Hepatic stellate cell (primary cell): ENCODE measurements at regions not wholly inside any gene's neighbourhood (a gene's known extent, or its start where the extent isn't known, plus 50 kb on each side); places are given as distances from the start of the nearest gene placed in this dataset.
"Not testable (repeated sequence)": the region's sequence is repeated elsewhere in the genome, so short reads cannot be mapped to it uniquely, and the experiment has no call there.

Experiments used
- DNase-seq: peaks from one replicate; pipeline ENCODE4 v3.0.0; 2011; ENCODE audit warnings: low spot score

DNA sequence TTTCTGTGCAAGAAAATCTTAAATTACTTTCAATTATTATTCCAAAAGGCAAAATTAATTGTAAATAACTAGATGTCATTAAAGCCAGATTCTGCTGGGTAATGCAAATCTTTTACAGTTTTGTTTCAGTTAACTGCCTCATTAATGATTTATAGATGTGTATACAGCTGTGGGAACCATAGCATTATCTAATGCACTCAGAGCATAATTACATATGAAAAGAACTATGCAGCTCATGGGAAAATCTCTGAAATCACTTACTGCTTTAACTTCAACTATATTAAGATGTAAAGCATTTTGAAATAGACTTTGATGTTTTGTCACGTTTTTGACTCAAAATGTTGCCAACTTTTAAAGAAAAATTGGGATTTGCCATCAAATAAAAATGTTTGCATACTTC is 630.3 kb upstream of the KLHL4 start:
- DNase-seq, result no peak

DNA sequence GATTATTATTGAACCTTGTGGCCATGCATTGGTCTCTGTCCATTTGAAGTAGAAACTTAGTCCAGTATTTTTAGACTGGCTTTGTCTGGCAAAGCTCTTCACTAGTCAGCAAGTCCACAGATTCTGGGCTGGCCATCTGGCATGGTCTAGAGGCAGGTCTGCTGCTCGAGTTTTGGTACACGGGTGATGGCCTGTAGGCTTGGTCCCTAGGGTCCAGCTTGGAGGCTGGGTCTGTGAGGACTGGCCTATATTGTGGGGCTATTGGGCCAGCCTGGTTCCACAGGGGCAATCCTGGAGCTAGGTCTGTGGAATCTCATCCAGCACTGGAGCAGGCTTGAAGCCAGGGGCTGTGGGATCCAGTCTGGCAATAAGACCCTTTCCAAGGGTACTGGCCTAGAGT is 607.6 kb upstream of the KLHL4 start:
- no peak for DNase-seq

DNA sequence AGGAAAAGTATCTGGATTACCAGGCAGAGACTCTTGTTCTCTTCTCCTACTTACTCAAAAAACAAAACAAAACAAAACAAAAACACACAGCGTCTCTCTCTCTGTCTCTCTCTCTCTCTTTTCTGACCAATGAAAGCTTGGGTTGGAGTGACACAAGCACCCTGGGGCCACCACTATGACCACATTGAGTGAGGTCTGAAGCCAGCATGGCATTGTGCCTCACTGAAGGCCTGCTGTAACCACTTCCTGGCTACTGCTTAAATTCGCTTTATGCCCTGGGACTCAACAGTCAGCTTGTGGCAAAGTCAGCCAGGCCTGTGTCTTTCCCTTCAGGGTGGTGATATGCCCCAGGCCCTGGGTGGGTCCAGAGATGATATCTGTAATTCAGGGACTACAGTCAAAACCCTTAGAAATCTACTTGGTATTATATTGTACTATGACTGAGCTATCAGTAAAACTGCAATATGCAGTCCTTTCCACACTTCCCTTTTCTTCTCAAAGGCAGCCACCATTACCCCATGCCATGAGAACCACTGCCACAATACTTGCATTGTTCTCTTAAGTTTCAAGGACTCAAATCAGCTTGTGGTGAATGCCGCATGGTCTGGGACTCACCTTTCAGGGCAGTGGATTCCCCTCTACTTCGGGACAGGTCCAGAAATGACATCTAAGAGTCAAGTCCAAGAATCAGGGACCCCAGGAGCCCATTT is 606.8 kb upstream of the KLHL4 start:
- DNase-seq, result no peak

DNA sequence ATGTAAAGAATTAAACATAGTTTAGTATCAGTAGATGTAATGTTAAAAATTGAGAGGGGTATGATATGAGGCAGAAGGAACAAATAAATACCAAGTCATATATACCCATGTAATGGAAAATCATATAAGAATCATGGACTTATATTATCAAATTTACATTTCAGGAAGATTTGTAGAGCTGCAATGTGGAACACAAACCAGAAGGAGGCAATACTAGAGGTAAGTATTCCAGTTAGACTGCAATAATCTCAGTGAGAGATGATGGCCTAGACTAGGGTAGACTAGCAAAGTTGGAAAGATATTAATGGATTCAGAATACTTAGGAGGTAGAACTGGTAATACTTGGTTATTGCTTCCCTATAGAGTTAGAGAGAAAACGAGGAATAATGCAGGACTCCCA is 603.0 kb upstream of the KLHL4 start:
- no peak for DNase-seq

DNA sequence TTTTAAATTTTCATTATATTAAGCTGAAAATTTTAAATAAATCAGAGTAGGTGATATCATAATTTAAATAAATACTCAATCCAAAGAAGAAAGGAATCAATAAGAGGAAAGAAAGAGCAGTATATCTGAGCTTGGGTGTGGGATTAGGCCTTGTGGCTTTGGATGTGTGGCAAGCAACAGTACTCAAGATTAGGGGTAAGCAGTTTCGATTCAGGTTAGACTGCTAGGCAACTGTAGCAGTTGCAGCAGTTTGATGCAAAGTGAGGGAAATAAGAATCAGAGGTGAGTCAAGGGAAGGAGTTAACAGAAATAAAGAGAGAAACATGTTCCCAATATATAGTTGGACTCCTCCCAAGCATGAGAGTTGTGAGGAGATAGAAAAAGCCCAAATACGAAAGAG is 599.6 kb upstream of the KLHL4 start:
- DNase-seq, result no peak

DNA sequence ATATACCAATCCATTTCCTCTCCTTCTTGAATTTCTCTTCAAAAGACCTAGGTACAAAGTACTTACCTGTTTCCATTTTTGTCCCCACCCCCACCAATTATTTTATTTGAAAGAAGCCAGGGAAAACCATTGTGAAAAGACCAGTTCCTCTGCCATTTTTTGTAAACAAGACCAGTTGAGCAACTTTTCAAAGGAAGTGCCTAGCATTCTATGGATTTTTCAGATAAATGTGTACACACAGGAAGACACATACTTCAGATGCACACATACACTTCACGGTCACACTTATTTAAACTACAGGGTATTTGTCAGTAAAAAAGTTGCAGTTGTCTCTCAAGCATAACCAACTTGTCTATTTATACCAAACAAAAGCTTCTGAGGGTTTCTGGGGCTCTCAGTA is 587.2 kb upstream of the KLHL4 start:
- no peak for DNase-seq

DNA sequence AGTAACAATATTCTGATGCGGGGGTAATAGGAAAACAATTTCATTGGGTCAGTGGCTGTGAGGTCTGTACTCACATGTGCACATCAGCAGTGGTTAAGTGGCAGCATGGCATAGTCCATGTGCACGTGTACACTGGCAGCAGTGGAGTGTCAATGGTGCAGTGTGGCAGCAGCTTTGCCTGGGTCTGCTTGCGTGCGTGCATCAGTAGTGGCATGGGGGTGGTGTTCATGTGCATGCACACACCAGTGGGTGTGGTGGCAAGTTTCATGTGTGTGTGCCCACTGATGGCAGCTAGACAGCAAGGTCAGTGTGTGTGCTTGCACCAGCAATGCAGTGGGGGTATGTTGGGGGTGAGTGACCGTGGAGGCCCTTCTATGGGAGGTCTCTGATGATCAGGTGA is 581.6 kb upstream of the KLHL4 start:
- no peak for DNase-seq

DNA sequence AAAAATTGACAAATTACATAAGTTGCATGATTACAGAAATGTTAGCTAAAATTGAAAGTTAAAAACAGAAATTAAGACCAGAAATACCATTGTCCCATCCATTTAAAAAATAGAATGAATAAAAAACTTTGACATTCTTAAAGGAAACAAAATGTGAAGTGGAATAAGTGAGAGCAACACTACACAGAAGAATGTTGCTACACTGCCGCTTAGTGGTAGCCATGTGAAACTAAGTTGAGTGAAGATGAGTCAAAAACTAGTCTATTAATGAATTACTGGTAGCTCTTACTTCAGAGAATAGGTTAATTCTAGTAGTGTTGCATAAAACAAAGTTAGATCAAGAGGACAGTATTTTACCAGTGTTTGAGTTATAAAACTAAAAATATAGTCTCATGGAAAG is 571.0 kb upstream of the KLHL4 start:
- peak; percentile 11 for DNase-seq

DNA sequence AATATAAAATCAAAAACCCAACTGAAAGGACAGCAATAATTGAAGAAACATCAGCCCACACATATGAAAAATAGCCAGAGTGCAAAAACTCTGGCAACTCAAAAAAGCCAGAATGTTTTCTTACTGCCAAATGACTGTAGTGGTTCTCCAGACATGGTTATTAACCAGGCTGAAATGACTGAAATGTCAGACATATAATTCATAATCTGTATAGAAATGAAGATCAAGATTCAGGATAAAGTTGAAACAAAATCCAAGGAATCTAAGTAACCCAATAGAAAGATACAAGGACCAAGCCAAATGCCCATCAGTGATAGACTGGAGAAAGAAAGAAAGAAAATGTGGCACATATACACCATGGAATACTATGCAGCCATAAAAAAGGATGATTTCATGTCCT is 553.3 kb upstream of the KLHL4 start:
- DNase-seq, result no peak

DNA sequence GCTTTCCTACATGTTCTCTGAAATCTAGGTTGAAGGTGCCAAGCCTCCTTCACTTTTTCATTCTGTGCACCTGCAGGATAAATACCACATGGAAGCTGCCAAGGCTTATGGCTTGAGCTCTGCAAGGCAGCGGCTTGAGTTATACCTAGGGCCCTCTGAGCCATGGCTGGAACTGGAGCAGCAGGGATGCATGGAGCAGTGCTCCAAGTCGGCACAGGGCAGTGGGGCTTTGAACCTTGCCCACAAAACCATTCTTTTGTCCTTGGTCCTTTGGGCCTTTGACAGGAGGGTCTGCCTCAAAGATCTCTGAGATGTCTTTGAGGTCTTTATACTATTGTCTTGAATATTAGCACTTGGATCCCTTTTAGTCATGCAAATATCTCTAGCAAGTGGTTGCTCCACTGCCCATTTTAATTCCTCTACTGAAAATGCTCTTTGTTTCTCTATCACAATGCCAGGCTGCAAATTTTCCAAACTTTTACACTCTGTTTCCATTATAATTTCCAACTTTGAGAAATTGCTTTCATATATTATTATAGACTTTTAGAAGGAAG is 536.2 kb upstream of the KLHL4 start:
- no peak for DNase-seq

DNA sequence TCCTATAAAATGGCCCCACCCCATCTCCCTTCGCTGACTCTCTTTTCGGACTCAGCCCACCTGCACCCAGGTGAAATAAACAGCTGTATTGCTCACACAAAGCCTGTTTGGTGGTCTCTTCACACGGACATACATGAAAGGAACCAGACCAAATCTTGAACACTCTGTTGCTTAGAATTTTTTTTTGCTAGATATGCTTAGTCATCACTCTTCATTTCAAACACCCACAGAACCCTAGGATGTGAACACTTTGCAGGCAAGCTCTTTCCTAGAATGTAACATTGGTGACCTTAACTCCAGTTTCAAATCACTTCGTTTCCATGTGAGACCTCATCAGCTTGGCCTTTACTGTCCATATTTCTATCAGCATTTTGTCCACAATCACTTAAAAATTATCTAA is 530.3 kb upstream of the KLHL4 start:
- not testable (repeated sequence) for DNase-seq

DNA sequence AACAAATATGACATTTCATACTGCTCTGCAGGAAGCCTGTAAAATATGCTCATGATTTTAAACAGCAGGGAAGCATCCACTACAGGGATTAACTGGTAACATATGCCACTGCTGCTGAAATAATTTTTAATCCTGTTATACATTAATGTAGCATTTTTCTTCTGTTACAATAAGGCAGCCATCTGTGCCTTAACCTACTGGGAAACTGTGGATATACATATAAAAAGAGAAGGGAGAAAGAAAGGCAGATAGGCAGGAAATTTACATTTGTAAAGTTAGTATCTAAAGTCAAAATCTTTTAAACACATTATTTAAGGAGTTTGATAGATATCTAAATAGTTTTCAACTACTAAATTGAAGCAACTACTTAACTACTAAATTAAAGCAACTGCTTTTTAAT is 514.6 kb upstream of the KLHL4 start:
- no peak for DNase-seq

DNA sequence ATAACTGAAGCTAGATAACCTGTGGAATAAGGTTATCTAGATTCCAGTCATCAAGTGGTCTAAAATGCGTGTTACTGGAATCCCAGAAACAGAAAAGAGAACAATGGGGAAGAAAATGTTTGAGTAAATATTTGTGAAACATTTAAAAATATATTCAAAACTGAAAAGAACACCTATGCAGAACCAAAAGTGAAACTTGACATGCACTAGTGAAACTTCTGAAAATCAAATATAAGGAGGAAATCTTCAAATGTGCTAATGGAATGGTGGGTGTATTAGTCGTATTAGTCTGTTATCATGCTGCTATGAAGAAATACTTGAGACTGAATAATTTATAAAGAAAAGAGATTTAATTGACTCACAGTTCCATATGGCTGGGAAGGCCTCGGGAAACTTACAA is 512.4 kb upstream of the KLHL4 start:
- DNase-seq, result no peak

DNA sequence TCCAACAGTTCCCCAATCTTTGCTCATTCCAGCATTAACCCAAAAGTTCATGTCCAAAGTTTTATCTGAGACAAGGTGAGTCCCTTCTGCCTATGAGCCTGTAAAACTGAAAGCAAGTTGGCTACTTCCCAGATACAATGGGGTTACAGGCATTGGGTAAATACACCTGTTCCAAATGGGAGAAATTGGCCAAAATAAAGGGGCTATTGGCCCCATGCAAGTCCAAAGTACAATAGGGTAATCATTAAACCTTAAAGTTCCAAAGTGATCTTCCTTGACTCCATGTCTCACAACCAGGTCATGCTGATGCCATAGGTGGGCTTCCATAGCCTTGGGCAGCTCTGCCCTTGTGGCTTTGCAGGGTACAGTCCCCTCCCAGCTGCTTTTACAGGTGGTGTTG is 511.7 kb upstream of the KLHL4 start:
- DNase-seq, result no peak

DNA sequence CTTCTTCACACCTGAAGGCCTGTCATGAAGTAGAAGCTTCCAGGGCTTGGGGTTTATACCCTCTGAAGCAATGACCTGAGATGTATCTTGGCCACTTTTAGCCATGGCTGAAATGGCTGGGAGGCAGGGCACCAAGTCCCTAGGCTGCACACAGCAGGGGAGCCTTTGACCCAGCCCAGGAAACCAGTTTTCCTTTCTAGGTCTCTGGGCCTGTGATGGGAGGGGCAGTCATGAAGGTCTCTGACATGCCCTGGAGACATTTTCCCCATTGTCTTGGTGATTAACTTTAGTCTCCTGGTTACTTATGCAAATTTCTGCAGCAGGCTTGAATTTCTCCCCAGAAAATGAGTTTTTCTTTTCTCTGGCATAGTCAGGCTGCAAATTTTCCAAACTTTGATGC is 511.0 kb upstream of the KLHL4 start:
- no peak for DNase-seq

DNA sequence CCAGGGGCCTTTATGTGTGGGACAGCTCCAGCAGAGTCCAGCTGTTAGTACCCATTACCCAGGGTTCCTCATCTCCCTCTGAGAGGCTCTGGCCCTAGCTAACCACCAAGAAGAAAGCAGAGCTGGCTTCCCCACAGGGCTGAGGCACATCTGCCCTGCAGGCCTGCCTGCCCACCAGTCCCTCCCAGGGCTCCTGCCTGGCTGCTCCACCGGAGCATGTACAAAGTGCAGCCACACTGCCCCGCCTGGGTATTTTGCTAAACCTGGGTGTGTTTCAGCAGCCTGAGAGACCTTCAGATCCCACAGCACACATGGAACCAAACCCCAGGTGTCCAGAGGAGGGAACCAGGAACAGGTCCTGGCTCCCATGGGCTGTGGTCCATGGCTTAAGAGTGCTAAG is 500.4 kb upstream of the KLHL4 start:
- DNase-seq, result no peak

DNA sequence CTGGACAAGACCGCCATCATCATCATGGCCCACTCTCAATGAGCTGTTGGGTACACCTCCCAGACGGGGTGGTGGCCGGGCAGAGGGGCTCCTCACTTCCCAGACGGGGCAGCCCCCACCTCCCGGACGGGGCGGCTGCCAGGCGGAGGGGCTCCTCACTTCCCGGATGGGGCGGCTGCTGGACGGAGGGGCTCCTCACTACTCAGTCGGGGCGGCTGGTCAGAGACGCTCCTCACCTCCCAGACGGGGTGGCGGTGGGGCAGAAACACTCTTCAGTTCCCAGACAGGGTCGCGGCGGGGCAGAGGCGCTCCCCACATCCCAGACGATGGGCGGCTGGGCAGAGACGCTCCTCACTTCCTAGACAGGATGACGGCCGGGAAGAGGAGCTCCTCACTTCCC is 484.5 kb upstream of the KLHL4 start:
- not testable (repeated sequence) for DNase-seq

DNA sequence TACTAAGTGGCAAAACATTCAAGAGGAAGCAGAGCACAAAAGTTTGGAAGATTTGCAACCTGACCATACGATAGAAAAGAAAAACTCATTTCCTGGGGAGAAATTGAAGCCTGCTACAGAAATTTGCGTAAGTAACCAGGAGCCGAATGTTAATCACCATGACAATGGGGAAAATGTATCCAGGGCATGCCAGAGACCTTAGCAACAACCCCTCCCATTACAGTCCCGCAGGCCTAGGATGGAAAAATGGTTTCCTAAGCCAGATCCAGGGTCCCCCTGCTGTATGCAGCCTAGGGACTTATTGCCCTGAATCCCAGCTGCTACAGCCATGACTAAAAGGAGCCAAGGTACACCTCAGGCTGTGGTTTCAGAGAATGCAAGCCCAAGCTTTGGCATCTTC is 472.2 kb upstream of the KLHL4 start:
- DNase-seq, result no peak

DNA sequence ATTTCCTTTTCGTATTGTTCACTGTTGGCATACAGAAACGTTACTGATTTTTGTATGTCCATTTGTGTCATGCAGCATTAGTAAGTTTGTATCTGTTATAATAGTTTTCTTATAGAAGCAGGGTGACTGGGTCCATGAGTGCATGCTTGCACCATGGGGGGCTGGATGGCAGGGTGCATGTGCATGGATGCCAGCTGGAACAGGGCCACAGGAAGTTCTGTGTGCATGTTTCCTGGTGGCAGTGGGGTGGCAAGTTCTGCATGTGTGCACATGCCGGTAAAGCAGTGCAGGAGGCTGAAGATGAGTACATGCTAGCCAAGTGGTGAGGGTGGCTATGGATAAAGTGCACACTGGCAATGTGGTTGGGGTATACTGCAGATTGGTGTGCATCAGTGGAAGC is 468.0 kb upstream of the KLHL4 start:
- DNase-seq, result no peak

DNA sequence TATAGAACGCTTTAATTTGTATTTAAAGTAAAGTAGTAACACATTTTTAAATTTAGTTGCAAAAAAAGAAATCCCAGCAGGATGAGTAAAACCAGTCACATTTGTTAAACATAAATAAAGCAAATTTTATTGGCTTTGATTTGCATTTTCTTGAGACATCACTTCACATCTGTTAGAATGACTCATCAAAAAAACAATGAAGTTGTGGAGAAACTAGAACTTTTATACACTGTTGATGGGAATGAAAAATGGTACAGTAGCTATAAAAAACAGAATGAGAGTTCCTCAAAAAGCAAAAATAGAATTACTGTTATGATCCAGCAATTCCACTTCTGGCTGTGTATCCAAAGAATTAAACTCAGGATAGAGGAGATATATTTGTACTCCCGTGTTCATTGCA is 454.0 kb upstream of the KLHL4 start:
- DNase-seq, result no peak

DNA sequence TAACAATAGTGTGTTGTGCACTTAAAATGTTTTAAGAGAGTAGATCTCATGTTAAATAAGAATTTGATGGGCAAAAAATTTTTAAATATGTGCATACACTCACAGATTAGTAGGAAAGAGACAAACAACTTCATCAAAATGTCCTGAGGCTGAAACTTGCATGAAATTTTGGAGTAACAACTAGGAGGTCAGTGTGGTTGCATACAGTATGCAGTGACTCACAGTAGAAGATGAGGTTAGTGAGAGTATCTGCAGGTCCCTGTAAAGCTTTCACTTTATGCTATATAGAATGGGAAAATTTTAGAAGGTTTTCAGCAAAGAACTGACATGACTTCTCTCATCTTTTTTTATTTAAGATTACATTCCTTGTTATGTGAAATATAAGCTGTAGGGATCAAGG is 453.1 kb upstream of the KLHL4 start:
- DNase-seq, result no peak

DNA sequence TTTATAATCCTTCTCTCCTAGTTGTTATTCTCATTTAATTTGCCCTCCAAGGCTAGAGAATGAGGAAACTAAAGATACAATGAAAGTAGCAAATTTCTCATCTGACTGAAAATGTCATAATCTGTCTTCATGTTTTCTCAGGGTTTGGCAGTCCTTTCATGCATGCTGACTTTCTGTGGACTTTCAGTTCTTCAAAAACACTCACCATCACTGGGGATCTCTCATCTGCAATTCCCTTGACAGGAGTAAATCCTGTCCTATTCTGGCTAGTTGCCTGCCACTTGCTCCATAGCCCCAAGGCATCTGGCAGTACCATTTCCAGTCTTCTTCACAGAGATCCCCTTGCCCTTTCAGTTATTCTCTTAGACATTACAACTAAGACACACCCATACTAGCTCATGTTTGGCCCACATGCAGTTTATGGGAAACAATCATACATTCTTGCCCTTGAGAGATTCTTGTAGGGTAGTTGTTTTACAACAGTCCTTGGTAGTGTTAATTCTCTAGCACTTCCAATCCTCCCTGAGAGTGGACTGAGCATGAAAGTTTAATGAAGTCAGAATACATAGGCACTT is 449.7 kb upstream of the KLHL4 start:
- no peak for DNase-seq

DNA sequence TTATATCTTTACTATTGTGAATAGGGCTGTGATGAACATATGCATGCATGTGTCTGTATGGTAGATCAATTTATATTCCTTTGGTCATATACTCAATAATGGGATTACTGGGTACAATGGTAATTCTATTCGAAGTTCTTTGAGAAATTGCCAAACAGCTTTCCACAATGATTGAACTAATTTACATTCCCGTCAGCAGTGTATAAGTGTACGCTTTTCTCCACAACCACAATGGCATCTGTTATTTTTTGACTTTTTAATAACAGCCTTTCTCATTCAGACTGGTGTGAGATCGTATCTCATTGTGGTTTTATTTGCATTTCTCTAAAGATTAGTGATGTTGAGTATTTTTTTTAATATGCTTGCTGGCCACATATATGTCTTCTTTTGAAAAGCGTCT is 439.4 kb upstream of the KLHL4 start:
- no peak for DNase-seq

DNA sequence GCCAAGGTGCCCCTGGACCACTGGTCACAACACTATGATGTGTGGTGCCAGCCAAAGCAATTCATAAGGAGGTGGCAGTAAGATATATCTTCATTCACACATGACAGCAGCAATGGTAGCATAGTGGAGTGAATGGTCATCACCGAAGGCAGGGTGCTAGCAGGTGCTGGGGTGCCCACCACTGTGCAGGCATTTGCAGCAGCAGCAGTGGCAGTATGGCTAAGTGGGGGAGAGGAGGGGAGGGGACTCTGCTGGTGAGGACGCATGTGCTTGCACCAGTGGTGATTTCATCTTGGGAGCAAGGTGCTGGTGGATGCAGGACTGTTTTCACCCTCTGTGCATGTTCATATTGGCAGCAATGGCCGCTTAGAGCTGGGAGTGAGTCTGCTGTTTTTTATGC is 419.1 kb upstream of the KLHL4 start:
- no peak for DNase-seq
